GM18502 (cell line): ENCODE measurements at regions not wholly inside any gene's neighbourhood (a gene's known extent, or its start where the extent isn't known, plus 50 kb on each side); places are given as distances from the start of the nearest gene placed in this dataset.
"Not testable (repeated sequence)": the region's sequence is repeated elsewhere in the genome, so short reads cannot be mapped to it uniquely, and the experiment has no call there.

Experiments
- ATAC-seq: cut with Tn5 transposase; IDR thresholded peaks from one replicate; pipeline ENCODE4 v1.9.1; 2021; ENCODE audit warnings: mild to moderate bottlenecking; ENCODE audit not compliant: unreplicated experiment, poor library complexity

GRCh38 chr2:180570864-180571263, 409.5 kb upstream of the UBE2E3 start:
- no peak for ATAC-seq

- ATAC-seq, result no peak
These were observed 416.4 kb upstream of the UBE2E3 start for GRCh38 chr2:180564051-180564450.

GRCh38 chr2:180562378-180562777, 418.0 kb upstream of the UBE2E3 start:
- no peak for ATAC-seq

GRCh38 chr2:180559771-180560170, 420.6 kb upstream of the UBE2E3 start:
- ATAC-seq, result no peak

GRCh38 chr2:180559038-180559437, 421.4 kb upstream of the UBE2E3 start:
- ATAC-seq, result no peak

GRCh38 chr2:180555391-180555965, 424.9 kb upstream of the UBE2E3 start:
- no peak for ATAC-seq

- ATAC-seq, result no peak
These were observed 426.1 kb upstream of the UBE2E3 start for GRCh38 chr2:180554330-180554729.

- no peak for ATAC-seq
These were observed 427.2 kb upstream of the UBE2E3 start for GRCh38 chr2:180553094-180553715.

GRCh38 chr2:180542511-180542910, 437.9 kb upstream of the UBE2E3 start:
- ATAC-seq, result no peak

- no peak for ATAC-seq
These were observed 439.6 kb upstream of the UBE2E3 start for GRCh38 chr2:180540761-180541160.

GRCh38 chr2:180539541-180539940, 440.9 kb upstream of the UBE2E3 start:
- no peak for ATAC-seq

- ATAC-seq, result no peak
These were observed 445.1 kb upstream of the UBE2E3 start for GRCh38 chr2:180535289-180535688.

GRCh38 chr2:180531787-180532186, 448.6 kb upstream of the UBE2E3 start:
- ATAC-seq, result not testable (repeated sequence)

GRCh38 chr2:180524499-180524898, 455.9 kb upstream of the UBE2E3 start:
- no peak for ATAC-seq

- no peak for ATAC-seq
These were observed 456.6 kb upstream of the UBE2E3 start for GRCh38 chr2:180523621-180524340.

- ATAC-seq, result no peak
These were observed 459.4 kb upstream of the UBE2E3 start for GRCh38 chr2:180520921-180521581.

GRCh38 chr2:180520206-180520605, 460.2 kb upstream of the UBE2E3 start:
- no peak for ATAC-seq

- no peak for ATAC-seq
These were observed 461.1 kb upstream of the UBE2E3 start for GRCh38 chr2:180519276-180519675.

- ATAC-seq, result peak; percentile 43
These were observed 464.2 kb upstream of the UBE2E3 start for GRCh38 chr2:180516232-180516631.

- ATAC-seq, result no peak
These were observed 467.0 kb upstream of the UBE2E3 start for GRCh38 chr2:180513389-180513788.

- no peak for ATAC-seq
These were observed 471.9 kb upstream of the UBE2E3 start for GRCh38 chr2:180508458-180508857.
